ENCODE measurements at regions not wholly inside any gene's neighbourhood (a gene's known extent, or its start where the extent isn't known, plus 50 kb on each side); places are given as distances from the start of the nearest gene placed in this dataset.

DNA sequence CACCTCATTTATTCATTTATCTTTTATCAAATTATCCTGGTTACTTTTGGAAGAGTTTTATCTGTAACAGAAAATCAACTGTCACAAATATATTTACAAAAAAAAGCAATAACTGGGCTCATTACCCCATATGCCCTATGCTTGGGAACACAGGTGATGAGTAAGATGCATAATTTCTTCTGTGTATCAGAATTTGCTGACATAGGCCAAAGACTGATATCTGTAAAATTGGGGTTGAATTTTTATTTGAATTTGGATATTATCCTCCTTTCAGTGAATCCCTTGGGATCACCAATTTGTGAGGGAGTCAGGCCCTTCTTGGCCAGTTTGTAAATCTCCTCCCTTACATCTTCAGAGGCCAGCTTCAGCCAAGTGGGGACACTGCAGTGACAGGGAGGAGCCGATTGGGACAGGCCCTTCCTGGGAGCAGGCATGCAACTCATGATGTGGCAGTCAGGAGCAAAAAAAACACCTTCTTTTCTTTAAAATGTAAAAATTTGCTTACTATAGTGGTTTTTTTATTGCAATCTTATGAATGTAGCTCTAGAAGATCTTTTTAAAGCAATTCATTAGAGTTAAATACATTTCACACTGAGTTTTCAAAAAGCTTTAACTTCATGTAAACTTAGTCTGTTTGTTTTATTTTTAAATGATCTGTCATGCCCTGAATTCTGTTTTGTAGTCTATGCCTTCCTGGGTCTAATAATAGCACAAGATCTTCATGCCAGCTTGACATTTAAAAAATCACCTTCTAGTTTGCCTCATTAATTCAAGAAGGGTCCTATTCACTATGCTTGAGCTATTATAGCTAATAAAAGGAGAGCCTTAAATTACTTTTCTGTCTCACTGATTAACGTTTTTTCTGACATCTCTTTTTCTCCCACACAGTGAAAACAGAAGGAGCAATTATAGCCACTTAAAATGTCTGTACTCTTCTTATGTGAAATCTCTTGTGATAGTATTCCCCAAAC is 136.6 kb upstream of the SPRY1 start:
- Histone ChIP-seq H3K27me3 (ENCODE audit: control insufficient read depth, insufficient read depth, low read length) (no peaks in the 10 kb centered on the region), H3K9me3 (ENCODE audit: control insufficient read depth, low read length) (no peaks in the 10 kb centered on the region), H3K4me3 (ENCODE audit: low read length) (no peak overlapping the region), H3K9ac (ENCODE audit: low read length) (no peak overlapping the region), H3K4me1 (ENCODE audit: control insufficient read depth, insufficient read depth, low read length) (no peaks in the 10 kb centered on the region), H3K36me3 (ENCODE audit: control insufficient read depth, insufficient read depth, low read length) (no peaks in the 10 kb centered on the region)

DNA sequence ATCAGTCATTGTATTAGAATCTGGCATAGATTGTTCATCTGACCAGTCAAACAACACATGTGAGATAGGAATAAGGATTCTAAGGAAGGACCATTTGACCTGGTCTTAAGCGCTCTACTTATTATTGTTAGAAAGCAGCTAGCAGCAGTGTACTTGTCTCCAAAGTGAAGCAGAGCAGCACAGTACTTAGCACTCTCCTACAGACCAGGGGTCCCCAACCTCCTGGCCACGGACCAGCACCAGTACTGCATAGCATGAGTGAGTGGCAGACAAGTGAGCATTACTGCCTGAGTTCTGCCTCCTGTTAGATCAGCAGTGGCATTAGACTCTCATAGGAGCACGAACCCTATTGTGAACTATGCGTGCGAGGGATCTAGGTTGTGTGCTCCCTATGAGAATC is 135.9 kb upstream of the SPRY1 start:
- Histone ChIP-seq H3K4me3 (ENCODE audit: low read length) (no peak overlapping the region), H3K36me3 (ENCODE audit: control insufficient read depth, insufficient read depth, low read length) (no peaks in the 10 kb centered on the region), H3K9ac (ENCODE audit: low read length) (no peak overlapping the region), H3K4me1 (ENCODE audit: control insufficient read depth, insufficient read depth, low read length) (no peaks in the 10 kb centered on the region), H3K27me3 (ENCODE audit: control insufficient read depth, insufficient read depth, low read length) (no peaks in the 10 kb centered on the region), H3K9me3 (ENCODE audit: control insufficient read depth, low read length) (no peaks in the 10 kb centered on the region)

DNA sequence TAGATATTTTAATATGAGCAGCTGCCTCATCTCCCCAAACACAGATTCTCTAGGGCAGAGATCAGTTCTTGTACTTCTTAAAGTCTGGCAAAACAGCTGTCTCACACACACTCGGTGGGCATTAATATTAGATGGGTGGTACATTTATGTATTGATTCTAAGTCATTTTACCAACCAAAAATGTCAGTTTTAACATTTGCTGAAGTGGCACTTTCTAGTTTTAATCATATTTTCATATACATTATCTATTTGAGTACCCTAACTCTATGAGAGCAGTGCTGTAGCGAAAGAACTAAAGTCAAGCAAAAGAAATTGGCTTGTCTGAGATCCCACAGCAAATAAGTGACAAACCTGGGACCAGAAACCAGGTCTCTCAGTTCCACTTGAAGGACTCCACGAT is 134.5 kb upstream of the SPRY1 start:
- H3K9ac ChIP-seq (ENCODE audit: low read length), result no peak overlapping the region
- no peaks in the 10 kb centered on the region for H3K27me3 ChIP-seq (ENCODE audit: control insufficient read depth, insufficient read depth, low read length)
- H3K4me3 ChIP-seq (ENCODE audit: low read length), result no peak overlapping the region
- no peaks in the 10 kb centered on the region for H3K9me3 ChIP-seq (ENCODE audit: control insufficient read depth, low read length)
- H3K36me3 ChIP-seq (ENCODE audit: control insufficient read depth, insufficient read depth, low read length), result no peaks in the 10 kb centered on the region
- H3K4me1 ChIP-seq (ENCODE audit: control insufficient read depth, insufficient read depth, low read length), result no peaks in the 10 kb centered on the region

DNA sequence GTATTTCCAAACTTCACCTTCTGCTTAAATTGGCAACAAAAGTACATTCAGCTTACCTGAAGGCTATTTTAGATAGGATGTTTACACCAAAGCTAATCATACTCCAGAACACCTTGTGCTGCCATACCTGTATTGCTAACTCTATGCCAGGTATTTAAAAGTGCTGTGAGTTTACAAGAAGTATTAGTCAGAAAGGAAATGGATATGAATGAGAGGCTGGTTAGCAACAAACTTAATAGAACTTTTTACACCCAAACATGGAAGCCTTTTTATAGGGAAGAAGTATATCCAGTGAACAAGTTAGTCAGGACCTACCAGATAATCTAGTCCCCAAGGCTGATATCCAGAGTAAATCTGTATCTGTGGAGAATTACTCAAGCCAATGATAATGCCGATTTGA is 131.2 kb upstream of the SPRY1 start:
- Histone ChIP-seq H3K4me1 (ENCODE audit: control insufficient read depth, insufficient read depth, low read length) (no peaks in the 10 kb centered on the region), H3K27me3 (ENCODE audit: control insufficient read depth, insufficient read depth, low read length) (no peaks in the 10 kb centered on the region), H3K36me3 (ENCODE audit: control insufficient read depth, insufficient read depth, low read length) (no peaks in the 10 kb centered on the region), H3K9me3 (ENCODE audit: control insufficient read depth, low read length) (no peaks in the 10 kb centered on the region), H3K9ac (ENCODE audit: low read length) (no peak overlapping the region), H3K4me3 (ENCODE audit: low read length) (no peak overlapping the region)

DNA sequence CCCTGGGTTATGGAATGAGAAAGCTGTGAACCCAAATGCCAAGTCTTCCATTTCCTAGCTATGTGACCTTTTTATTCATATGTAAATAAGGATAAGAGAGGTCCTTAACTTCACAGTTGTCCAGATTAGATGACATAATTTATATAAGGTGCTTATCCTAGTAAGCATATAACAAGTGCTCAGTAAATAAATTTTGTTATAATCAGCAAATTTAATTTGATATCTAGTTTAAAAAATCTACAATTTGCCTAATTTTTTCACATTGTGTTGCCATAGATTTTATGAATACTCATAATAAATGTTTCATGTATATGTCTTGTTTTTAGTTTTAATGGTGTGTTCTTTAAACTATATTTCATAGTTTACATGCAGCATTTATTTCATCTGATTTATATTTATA is 130.4 kb upstream of the SPRY1 start:
- Histone ChIP-seq H3K9ac (ENCODE audit: low read length) (no peak overlapping the region), H3K27me3 (ENCODE audit: control insufficient read depth, insufficient read depth, low read length) (no peaks in the 10 kb centered on the region), H3K4me1 (ENCODE audit: control insufficient read depth, insufficient read depth, low read length) (no peaks in the 10 kb centered on the region), H3K36me3 (ENCODE audit: control insufficient read depth, insufficient read depth, low read length) (no peaks in the 10 kb centered on the region), H3K9me3 (ENCODE audit: control insufficient read depth, low read length) (no peaks in the 10 kb centered on the region), H3K4me3 (ENCODE audit: low read length) (no peak overlapping the region)

DNA sequence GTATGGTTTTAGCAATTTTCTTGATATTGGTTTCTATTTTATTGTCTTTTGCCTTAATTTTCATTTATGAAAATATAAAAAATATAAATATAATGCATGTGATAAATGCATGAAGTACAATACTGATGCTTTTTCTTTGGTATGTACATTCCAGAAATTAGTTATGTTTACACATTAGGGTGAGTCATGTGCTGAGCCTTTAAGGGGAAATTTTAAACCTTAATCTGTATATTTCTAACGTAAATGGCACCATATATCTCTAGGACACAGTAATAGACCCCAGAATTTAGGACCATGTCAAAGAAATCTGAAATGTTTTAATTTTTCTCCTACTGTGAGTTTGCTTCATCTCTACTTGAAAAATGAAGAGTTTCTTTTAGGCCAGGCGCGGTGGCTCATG is 117.8 kb upstream of the SPRY1 start:
- Histone ChIP-seq H3K36me3 (ENCODE audit: control insufficient read depth, insufficient read depth, low read length) (no peaks in the 10 kb centered on the region), H3K4me3 (ENCODE audit: low read length) (no peak overlapping the region), H3K4me1 (ENCODE audit: control insufficient read depth, insufficient read depth, low read length) (no peaks in the 10 kb centered on the region), H3K9me3 (ENCODE audit: control insufficient read depth, low read length) (no peaks in the 10 kb centered on the region), H3K9ac (ENCODE audit: low read length) (no peak overlapping the region), H3K27me3 (ENCODE audit: control insufficient read depth, insufficient read depth, low read length) (no peaks in the 10 kb centered on the region)

DNA sequence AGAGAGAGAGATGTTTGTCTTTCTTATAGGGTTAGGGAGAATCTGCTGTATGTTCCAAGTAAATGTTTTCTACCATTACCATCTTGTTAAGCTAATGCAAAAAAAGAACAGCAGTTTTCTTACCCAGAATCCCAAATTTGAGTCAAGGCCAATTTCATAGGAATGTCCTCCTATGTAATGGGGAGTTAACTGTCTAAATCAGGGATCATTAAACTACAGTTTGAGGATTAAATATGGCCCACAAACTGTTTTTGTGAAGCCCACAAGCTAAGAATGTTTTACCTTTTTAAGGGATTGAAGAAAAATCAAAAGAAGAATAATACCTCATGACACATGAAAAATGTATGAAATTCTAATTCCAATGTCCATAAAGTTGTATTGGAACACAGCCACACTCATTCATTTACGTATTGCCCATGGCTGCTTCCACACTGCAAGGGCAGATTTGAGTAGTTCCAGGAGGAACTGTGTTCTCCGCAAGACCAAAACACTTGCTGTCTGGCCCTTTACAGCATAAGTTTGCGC is 113.2 kb upstream of the SPRY1 start:
- H3K9me3 ChIP-seq (ENCODE audit: control insufficient read depth, low read length), result no peaks in the 10 kb centered on the region
- H3K9ac ChIP-seq (ENCODE audit: low read length), result no peak overlapping the region
- no peaks in the 10 kb centered on the region for H3K27me3 ChIP-seq (ENCODE audit: control insufficient read depth, insufficient read depth, low read length)
- no peaks in the 10 kb centered on the region for H3K4me1 ChIP-seq (ENCODE audit: control insufficient read depth, insufficient read depth, low read length)
- no peak overlapping the region for H3K4me3 ChIP-seq (ENCODE audit: low read length)
- H3K36me3 ChIP-seq (ENCODE audit: control insufficient read depth, insufficient read depth, low read length), result no peaks in the 10 kb centered on the region

DNA sequence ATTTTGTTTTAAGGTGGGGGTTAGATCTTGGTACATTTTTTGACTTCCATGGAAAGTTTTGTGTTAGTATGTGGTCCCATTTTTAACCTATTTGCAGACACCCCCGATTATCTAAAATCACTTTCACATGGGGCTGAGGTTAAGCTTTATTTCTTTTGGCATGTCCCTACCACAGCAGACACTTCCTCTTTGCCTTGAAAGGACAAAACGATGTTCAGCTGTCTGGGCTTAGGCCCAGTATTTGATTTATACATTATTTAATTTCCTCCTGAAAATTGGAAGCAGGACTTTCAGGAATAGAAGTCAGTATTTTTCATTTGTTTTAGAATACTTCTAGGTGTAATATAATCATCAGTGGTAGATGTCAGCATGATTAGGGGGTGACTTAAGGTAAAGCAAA is 112.4 kb upstream of the SPRY1 start:
- Histone ChIP-seq H3K27me3 (ENCODE audit: control insufficient read depth, insufficient read depth, low read length) (no peaks in the 10 kb centered on the region), H3K9me3 (ENCODE audit: control insufficient read depth, low read length) (no peaks in the 10 kb centered on the region), H3K4me1 (ENCODE audit: control insufficient read depth, insufficient read depth, low read length) (no peaks in the 10 kb centered on the region), H3K9ac (ENCODE audit: low read length) (no peak overlapping the region), H3K36me3 (ENCODE audit: control insufficient read depth, insufficient read depth, low read length) (no peaks in the 10 kb centered on the region), H3K4me3 (ENCODE audit: low read length) (no peak overlapping the region)

DNA sequence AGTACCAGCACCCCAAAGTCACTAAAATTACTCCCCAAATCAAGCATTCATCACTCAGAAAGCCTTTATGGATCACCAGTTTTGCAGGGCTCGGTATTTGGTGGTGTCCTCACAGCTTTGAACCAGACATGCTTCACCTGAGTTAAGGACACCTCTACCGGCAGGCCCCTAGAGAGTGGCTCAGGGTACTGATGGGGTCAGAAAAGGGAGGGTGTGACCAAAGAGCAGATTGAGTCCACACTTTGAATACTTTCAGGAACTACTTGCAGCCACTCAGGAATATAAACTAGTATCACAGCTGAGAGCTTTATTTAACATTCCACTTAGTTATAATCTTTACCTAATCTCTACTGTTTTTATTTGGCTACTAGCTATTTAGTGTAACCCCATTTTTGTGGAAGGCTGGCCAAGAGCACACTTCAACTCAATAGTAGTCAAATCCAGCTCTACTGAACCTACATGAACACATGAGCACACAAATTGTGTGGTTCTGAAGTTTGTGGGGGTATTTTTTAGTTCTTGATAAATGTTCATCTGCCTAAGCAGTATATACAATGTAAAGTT is 109.6 kb upstream of the SPRY1 start:
- H3K9me3 ChIP-seq (ENCODE audit: control insufficient read depth, low read length), result no peaks in the 10 kb centered on the region
- no peaks in the 10 kb centered on the region for H3K27me3 ChIP-seq (ENCODE audit: control insufficient read depth, insufficient read depth, low read length)
- no peaks in the 10 kb centered on the region for H3K36me3 ChIP-seq (ENCODE audit: control insufficient read depth, insufficient read depth, low read length)
- no peaks in the 10 kb centered on the region for H3K4me1 ChIP-seq (ENCODE audit: control insufficient read depth, insufficient read depth, low read length)
- H3K4me3 ChIP-seq (ENCODE audit: low read length), result no peak overlapping the region
- no peak overlapping the region for H3K9ac ChIP-seq (ENCODE audit: low read length)

DNA sequence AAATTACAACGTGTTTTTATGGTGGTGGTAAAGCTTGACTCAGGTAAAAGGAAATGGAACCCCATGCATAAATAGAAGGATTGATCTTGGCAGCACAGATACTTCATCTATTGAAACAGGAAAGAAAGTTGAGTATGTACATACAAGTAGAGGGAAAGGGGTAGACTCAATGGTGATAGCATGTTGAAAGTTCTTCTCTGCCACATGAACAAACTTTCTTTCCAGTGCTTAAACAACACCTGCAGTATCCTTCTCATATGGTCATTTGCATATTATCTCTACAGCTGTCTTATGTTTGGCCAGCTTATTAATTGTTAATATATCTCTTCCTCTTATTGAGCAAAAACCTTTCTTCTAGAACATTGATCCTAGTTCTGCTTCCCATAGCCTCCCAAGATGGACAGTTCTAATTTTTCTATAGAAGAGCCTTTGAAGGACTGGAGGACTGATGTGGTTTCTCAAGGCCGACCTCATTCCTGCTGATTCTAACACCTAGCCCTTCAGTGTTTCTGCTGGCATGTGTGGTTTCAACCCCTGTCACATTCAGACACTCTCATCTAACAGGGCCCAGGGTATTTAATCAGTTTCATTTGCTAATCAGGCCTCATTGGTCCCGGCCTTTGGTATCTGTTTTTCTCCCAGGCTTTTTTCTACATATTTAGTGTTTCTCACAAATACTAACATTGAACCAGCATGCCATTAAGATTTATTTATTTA is 108.1 kb upstream of the SPRY1 start:
- Histone ChIP-seq H3K27me3 (ENCODE audit: control insufficient read depth, insufficient read depth, low read length) (no peaks in the 10 kb centered on the region), H3K36me3 (ENCODE audit: control insufficient read depth, insufficient read depth, low read length) (no peaks in the 10 kb centered on the region), H3K4me3 (ENCODE audit: low read length) (no peak overlapping the region), H3K4me1 (ENCODE audit: control insufficient read depth, insufficient read depth, low read length) (no peaks in the 10 kb centered on the region), H3K9me3 (ENCODE audit: control insufficient read depth, low read length) (no peaks in the 10 kb centered on the region), H3K9ac (ENCODE audit: low read length) (no peak overlapping the region)

DNA sequence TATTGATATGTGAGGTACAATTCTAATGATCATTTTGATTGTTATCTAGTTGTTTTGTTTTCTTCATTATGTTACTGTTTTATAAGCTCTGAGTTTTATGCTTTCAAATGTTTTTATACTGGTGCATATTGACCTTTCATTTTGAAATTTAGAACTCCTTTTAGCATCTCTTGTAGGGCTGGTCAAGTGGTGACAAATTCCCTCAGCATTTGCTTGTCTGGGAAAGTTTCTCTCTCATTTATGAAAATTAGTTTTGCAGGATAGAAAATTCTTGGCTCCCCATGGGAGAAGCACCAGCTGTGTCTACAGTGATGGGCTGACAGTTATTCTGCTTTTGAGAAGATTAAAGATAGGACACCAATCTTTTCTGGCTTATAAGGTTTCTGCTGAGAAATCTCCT is 105.3 kb upstream of the SPRY1 start:
- Histone ChIP-seq H3K9ac (ENCODE audit: low read length) (no peak overlapping the region), H3K4me3 (ENCODE audit: low read length) (no peak overlapping the region), H3K9me3 (ENCODE audit: control insufficient read depth, low read length) (no peaks in the 10 kb centered on the region), H3K27me3 (ENCODE audit: control insufficient read depth, insufficient read depth, low read length) (no peaks in the 10 kb centered on the region), H3K36me3 (ENCODE audit: control insufficient read depth, insufficient read depth, low read length) (no peaks in the 10 kb centered on the region), H3K4me1 (ENCODE audit: control insufficient read depth, insufficient read depth, low read length) (no peaks in the 10 kb centered on the region)

DNA sequence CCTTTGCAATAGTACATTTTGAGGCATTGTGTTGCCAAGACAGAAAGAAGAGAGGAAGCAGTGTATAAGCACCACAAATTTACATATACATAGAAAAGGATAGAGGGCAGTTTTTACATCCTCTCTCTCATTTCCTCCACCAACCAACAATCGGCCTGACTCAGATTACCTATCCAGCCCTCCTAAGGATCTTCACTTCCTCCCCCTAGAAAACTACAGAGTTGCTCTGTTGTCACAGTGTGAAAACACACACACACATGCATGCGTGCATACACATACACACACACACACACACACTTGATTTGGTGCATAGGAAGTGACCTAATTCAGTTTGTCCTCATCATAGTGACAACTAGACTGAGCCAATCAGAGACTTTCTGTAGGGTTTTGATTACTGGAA is 98.8 kb upstream of the SPRY1 start:
- H3K27me3 ChIP-seq (ENCODE audit: control insufficient read depth, insufficient read depth, low read length), result no peaks in the 10 kb centered on the region
- H3K36me3 ChIP-seq (ENCODE audit: control insufficient read depth, insufficient read depth, low read length), result no peaks in the 10 kb centered on the region
- no peak overlapping the region for H3K9ac ChIP-seq (ENCODE audit: low read length)
- H3K4me1 ChIP-seq (ENCODE audit: control insufficient read depth, insufficient read depth, low read length), result peaks cover 7% of the 10 kb centered on the region
- H3K9me3 ChIP-seq (ENCODE audit: control insufficient read depth, low read length), result no peaks in the 10 kb centered on the region
- H3K4me3 ChIP-seq (ENCODE audit: low read length), result no peak overlapping the region

All from mucosa of stomach (tissue), 1 donor.